ENCODE measurements at regions not wholly inside any gene's neighbourhood (a gene's known extent, or its start where the extent isn't known, plus 50 kb on each side); places are given as distances from the start of the nearest gene placed in this dataset.

- no peak overlapping the region for H3K27ac ChIP-seq (ENCODE audit: insufficient read depth, low read length)
- H3K4me3 ChIP-seq (replicated peaks in 1 of 4; ENCODE audit: control extremely low read depth in 1 of 4, insufficient read depth in 1 of 4, low read depth in 3 of 4, low read length in 4 of 4): no peak overlapping the region
- H2AFZ ChIP-seq (ENCODE audit: low read length): no peak overlapping the region
- H3K27me3 ChIP-seq (ENCODE audit: control insufficient read depth, insufficient read depth, low read length): peaks cover 16% of the 10 kb centered on the region
- TF ChIP-seq, protein P1, sequence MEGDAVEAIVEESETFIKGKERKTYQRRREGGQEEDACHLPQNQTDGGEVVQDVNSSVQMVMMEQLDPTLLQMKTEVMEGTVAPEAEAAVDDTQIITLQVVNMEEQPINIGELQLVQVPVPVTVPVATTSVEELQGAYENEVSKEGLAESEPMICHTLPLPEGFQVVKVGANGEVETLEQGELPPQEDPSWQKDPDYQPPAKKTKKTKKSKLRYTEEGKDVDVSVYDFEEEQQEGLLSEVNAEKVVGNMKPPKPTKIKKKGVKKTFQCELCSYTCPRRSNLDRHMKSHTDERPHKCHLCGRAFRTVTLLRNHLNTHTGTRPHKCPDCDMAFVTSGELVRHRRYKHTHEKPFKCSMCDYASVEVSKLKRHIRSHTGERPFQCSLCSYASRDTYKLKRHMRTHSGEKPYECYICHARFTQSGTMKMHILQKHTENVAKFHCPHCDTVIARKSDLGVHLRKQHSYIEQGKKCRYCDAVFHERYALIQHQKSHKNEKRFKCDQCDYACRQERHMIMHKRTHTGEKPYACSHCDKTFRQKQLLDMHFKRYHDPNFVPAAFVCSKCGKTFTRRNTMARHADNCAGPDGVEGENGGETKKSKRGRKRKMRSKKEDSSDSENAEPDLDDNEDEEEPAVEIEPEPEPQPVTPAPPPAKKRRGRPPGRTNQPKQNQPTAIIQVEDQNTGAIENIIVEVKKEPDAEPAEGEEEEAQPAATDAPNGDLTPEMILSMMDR (conservative IDR thresholded peaks at IDR 0.05 in 1 of 2, IDR thresholded peaks at IDR 0.05 in 1 of 2; ENCODE audit: low read depth in 1 of 2, low read length in 2 of 2): no peak
- TF ChIP-seq EZH2 (IDR thresholded peaks at IDR 0.05; ENCODE audit: low read length, missing control alignments): no peak
- no peaks in the 10 kb centered on the region for H3K79me2 ChIP-seq (ENCODE audit: control insufficient read depth, insufficient read depth, low read length)
- H3K36me3 ChIP-seq (ENCODE audit: control insufficient read depth, insufficient read depth, low read length): no peaks in the 10 kb centered on the region
- H3K9me3 ChIP-seq (ENCODE audit: control insufficient read depth, insufficient read depth, low read depth, low read length): no peaks in the 10 kb centered on the region
- H3K9ac ChIP-seq (ENCODE audit: insufficient read depth, low read length): no peak overlapping the region
- H3K4me2 ChIP-seq (ENCODE audit: extremely low read depth, insufficient read depth, low read length): no peak overlapping the region
- no peaks in the 10 kb centered on the region for H4K20me1 ChIP-seq (ENCODE audit: control insufficient read depth, extremely low read depth, insufficient read depth, low read length)
- H3K4me1 ChIP-seq (ENCODE audit: control insufficient read depth, extremely low read depth, insufficient read depth, low read length): no peaks in the 10 kb centered on the region
- peak in 1 of 2 donors; percentile 76 for DNase-seq (ENCODE audit: low read depth in 2 of 2)
Observed at GRCh38 chr7:36079446-36080025, 73.5 kb upstream of the EEPD1 start.

DNA sequence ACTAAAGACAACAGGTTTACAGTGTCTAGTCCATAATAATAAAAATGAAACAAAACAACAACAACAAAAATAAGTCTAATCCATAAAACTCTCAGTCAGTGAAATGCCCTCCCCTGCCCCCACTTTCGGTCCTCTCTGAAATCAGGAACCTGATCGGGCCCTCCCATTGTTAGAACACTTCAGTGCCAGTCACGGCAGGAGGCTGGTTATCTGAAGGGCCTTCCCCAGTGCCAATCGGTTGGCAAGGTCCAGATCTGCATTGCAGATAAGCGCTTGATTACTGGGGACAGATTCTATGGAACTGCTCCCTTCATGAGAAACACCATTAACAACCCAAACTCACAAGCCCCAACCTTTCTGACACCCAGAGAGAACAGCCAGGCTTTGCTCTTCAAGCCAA is 72.2 kb upstream of the EEPD1 start:
- no peaks in the 10 kb centered on the region for H3K4me1 ChIP-seq (ENCODE audit: control insufficient read depth, extremely low read depth, insufficient read depth, low read length)
- H3K9ac ChIP-seq (ENCODE audit: insufficient read depth, low read length): no peak overlapping the region
- H3K4me3 ChIP-seq (replicated peaks in 1 of 4; ENCODE audit: control extremely low read depth in 1 of 4, insufficient read depth in 1 of 4, low read depth in 3 of 4, low read length in 4 of 4): no peak overlapping the region
- no peak for TF ChIP-seq EZH2 (IDR thresholded peaks at IDR 0.05; ENCODE audit: low read length, missing control alignments)
- TF ChIP-seq, protein P1 (conservative IDR thresholded peaks at IDR 0.05 in 1 of 2, IDR thresholded peaks at IDR 0.05 in 1 of 2; ENCODE audit: low read depth in 1 of 2, low read length in 2 of 2): no peak
- DNase-seq (ENCODE audit: low read depth in 2 of 2): no peak
- no peak overlapping the region for H2AFZ ChIP-seq (ENCODE audit: low read length)
- H3K27me3 ChIP-seq (ENCODE audit: control insufficient read depth, insufficient read depth, low read length): peaks cover 12% of the 10 kb centered on the region
- H3K36me3 ChIP-seq (ENCODE audit: control insufficient read depth, insufficient read depth, low read length): no peaks in the 10 kb centered on the region
- H4K20me1 ChIP-seq (ENCODE audit: control insufficient read depth, extremely low read depth, insufficient read depth, low read length): no peaks in the 10 kb centered on the region
- H3K79me2 ChIP-seq (ENCODE audit: control insufficient read depth, insufficient read depth, low read length): no peaks in the 10 kb centered on the region
- H3K27ac ChIP-seq (ENCODE audit: insufficient read depth, low read length): no peak overlapping the region
- H3K9me3 ChIP-seq (ENCODE audit: control insufficient read depth, insufficient read depth, low read depth, low read length): no peaks in the 10 kb centered on the region
- no peak overlapping the region for H3K4me2 ChIP-seq (ENCODE audit: extremely low read depth, insufficient read depth, low read length)

DNA sequence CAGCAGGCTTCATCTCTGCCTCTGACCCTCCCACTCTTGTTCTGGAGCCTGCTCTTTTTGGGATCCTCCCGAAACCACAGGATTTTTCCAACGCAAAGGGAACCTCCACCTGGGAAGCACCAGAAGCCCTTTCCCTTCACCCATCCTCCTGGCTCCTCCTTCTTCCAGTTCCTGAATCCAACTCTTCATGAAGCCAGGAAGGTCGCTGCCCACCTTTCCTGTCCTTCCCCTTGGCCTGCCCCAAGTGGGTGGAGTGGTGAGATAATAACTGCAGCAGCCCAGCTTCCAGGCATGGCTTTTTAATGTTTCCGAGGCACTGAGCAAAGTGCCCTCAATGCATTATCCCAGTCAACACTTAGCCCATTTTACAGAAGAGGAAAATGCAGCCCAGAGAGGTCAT is 70.8 kb upstream of the EEPD1 start:
- H3K27me3 ChIP-seq (ENCODE audit: control insufficient read depth, insufficient read depth, low read length): peaks cover 12% of the 10 kb centered on the region
- H2AFZ ChIP-seq (ENCODE audit: low read length): no peak overlapping the region
- H3K27ac ChIP-seq (ENCODE audit: insufficient read depth, low read length): no peak overlapping the region
- no peak for DNase-seq (ENCODE audit: low read depth in 2 of 2)
- no peak overlapping the region for H3K4me3 ChIP-seq (replicated peaks in 1 of 4; ENCODE audit: control extremely low read depth in 1 of 4, insufficient read depth in 1 of 4, low read depth in 3 of 4, low read length in 4 of 4)
- no peaks in the 10 kb centered on the region for H4K20me1 ChIP-seq (ENCODE audit: control insufficient read depth, extremely low read depth, insufficient read depth, low read length)
- H3K36me3 ChIP-seq (ENCODE audit: control insufficient read depth, insufficient read depth, low read length): no peaks in the 10 kb centered on the region
- no peaks in the 10 kb centered on the region for H3K9me3 ChIP-seq (ENCODE audit: control insufficient read depth, insufficient read depth, low read depth, low read length)
- TF ChIP-seq, protein P1 (conservative IDR thresholded peaks at IDR 0.05 in 1 of 2, IDR thresholded peaks at IDR 0.05 in 1 of 2; ENCODE audit: low read depth in 1 of 2, low read length in 2 of 2): no peak
- TF ChIP-seq EZH2 (IDR thresholded peaks at IDR 0.05; ENCODE audit: low read length, missing control alignments): no peak
- H3K4me1 ChIP-seq (ENCODE audit: control insufficient read depth, extremely low read depth, insufficient read depth, low read length): no peaks in the 10 kb centered on the region
- no peaks in the 10 kb centered on the region for H3K79me2 ChIP-seq (ENCODE audit: control insufficient read depth, insufficient read depth, low read length)
- H3K9ac ChIP-seq (ENCODE audit: insufficient read depth, low read length): no peak overlapping the region
- no peak overlapping the region for H3K4me2 ChIP-seq (ENCODE audit: extremely low read depth, insufficient read depth, low read length)
